Muscle layer of duodenum (tissue), 2 donors: ENCODE measurements at regions not wholly inside any gene's neighbourhood (a gene's known extent, or its start where the extent isn't known, plus 50 kb on each side); places are given as distances from the start of the nearest gene placed in this dataset.

Experiments
- H3K27ac ChIP-seq: one replicate; pipeline ENCODE4 v1.7.0; 2013; ENCODE audit warnings: mild to moderate bottlenecking, low read length
- H3K27me3 ChIP-seq: one replicate; pipeline ENCODE4 v1.7.0; 2013; ENCODE audit warnings: low read depth, mild to moderate bottlenecking, control low read depth, low read length
- H3K36me3 ChIP-seq, 2 donors: one replicate each; pipeline ENCODE4 v1.7.0; 2013; ENCODE audit warnings: low read length in 2 of 2, control low read depth in 1 of 2, mild to moderate bottlenecking in 1 of 2; ENCODE audit not compliant: insufficient read depth in 2 of 2, control insufficient read depth in 1 of 2
- H3K4me1 ChIP-seq, 2 donors: one replicate each; pipeline ENCODE4 v1.7.0; 2013; ENCODE audit warnings: low read length in 2 of 2, mild to moderate bottlenecking in 2 of 2, control low read depth in 1 of 2, moderate library complexity in 1 of 2; ENCODE audit not compliant: insufficient read depth in 2 of 2, control insufficient read depth in 1 of 2
- H3K4me3 ChIP-seq, 2 donors: one replicate each; pipeline ENCODE4 v1.7.0; 2013; ENCODE audit warnings: low read length in 2 of 2, low read depth in 1 of 2, mild to moderate bottlenecking in 1 of 2
- H3K9me3 ChIP-seq, 2 donors: one replicate each; pipeline ENCODE4 v1.7.0; 2013; ENCODE audit warnings: low read length in 2 of 2, control low read depth in 1 of 2, mild to moderate bottlenecking in 1 of 2; ENCODE audit not compliant: control insufficient read depth in 1 of 2
- donor health status: healthy.

DNA sequence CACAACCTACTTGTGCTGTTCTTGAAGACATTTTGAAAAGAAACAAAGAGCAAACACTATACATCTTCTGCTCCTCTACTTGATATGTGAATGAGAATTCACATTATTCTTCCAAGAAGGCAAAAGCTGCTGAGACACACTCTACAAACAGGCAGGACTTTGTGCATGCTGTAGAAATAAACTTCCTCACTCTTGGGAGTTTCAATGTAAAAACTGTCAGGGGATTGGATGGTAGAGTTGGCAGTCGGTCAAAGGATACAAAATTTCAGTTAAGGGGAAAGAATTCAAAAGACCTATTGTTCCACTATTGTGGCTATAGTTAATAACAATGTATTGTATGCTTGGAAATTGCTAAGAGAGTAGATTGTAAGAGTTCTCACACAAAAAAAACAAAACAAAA lies 196.3 kb downstream of the MC4R start:
- no peaks in the 10 kb centered on the region for H3K4me1 ChIP-seq
- no peaks in the 10 kb centered on the region for H3K9me3 ChIP-seq
- no peaks in the 10 kb centered on the region for H3K36me3 ChIP-seq
- H3K27me3 ChIP-seq = no peaks in the 10 kb centered on the region
- H3K4me3 ChIP-seq = no peak overlapping the region
- no peak overlapping the region for H3K27ac ChIP-seq

DNA sequence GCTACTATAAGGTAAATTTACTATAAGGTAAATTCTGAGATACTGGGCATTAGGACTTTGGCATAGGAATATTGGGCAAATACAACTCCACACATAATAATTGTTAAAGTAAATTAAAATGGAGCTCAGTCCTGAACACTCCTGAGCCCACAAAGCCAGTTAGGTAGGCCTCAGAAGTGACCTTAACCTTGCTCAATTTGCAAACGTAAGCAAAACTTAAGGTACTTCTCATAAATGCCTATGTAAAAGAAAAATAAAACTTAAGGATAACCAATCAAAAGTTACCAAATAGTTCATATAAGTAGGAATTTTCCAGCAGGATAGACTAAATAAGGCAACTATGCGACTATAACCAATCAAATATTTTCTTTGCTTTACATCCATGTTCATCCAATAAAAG lies 197.7 kb downstream of the MC4R start:
- Histone ChIP-seq H3K36me3 (no peaks in the 10 kb centered on the region), H3K9me3 (no peaks in the 10 kb centered on the region), H3K4me1 (no peaks in the 10 kb centered on the region), H3K27me3 (no peaks in the 10 kb centered on the region), H3K4me3 (no peak overlapping the region), H3K27ac (no peak overlapping the region)

DNA sequence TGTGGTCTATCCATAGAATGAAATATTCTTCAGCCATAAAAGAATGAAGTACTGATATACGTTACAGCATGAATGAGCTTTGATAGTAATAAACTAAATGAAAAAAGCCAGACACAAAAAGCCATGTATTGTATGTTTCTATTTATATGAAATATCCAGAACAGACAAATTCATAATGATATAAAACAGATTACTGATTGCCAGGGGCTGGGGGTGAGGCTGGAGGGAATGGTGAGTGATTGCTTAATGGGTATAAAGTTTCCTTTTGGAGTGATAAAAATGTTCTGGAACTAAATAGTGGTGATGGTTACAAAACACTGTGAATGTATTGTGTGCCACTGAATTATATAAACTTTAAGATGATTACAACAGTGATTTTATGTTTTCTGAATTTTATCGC lies 200.5 kb downstream of the MC4R start:
- Histone ChIP-seq H3K27ac (no peak overlapping the region), H3K9me3 (no peaks in the 10 kb centered on the region), H3K4me1 (no peaks in the 10 kb centered on the region), H3K36me3 (no peaks in the 10 kb centered on the region), H3K27me3 (no peaks in the 10 kb centered on the region), H3K4me3 (no peak overlapping the region)

DNA sequence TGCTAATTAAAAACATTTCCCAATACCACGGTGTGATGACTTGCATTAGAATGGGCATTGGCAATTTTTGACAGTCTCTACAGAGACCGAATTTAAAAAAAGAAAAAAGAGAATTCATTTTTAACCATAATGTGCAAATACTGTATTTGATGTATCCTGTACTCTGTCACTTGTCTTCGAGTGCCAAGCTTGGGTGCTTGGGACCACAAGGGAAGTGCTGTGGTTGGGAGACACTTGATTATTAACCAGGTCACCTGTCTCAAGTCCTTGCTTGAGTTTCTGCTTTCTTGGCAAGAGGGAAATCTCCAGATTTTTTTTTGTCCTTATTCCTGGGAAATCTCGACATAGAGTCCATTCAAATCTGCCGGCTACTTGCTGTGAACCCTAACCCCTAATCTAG lies 209.0 kb downstream of the MC4R start:
- Histone ChIP-seq H3K4me1 (no peaks in the 10 kb centered on the region), H3K9me3 (no peaks in the 10 kb centered on the region), H3K27ac (no peak overlapping the region), H3K4me3 (no peak overlapping the region), H3K36me3 (no peaks in the 10 kb centered on the region), H3K27me3 (no peaks in the 10 kb centered on the region)

DNA sequence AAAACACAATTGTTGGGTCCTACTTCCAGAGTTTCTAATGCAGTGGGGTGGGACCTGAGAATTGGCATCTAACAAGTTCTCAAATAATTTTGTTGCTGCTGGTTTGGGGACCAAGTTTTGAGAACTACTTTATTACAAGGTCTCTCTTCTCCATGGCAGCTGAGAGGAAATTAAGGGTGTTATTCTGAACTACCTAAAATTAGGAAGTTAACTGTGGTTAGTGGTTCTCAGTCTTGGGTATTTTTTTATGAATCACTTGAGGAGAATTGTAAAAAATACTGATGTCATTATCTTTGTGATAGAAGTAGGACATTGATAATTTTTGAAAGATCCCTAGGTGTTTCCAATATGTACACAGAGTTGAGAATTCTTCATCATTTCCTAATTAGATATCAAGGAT lies 210.2 kb downstream of the MC4R start:
- no peak overlapping the region for H3K4me3 ChIP-seq
- no peaks in the 10 kb centered on the region for H3K27me3 ChIP-seq
- no peaks in the 10 kb centered on the region for H3K9me3 ChIP-seq
- no peaks in the 10 kb centered on the region for H3K36me3 ChIP-seq
- H3K27ac ChIP-seq = no peak overlapping the region
- H3K4me1 ChIP-seq = no peaks in the 10 kb centered on the region

DNA sequence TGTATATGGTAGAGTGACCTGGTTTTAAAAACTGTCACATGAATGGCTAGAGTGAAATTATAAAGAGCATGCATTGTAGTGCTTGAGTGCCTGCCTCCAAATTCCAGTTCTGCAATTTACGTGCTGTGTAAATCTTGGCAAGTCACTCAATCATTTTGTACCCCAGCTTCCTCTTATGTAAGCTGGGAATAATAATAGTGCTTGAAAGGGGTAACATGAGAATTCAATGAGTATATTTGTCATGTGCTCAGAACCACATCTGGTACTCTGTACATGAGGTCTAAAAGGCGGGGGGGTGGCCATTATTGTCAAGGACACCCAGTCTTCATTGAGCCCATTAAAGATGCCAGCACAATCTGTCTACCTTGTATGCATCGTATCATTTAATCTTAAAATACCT lies 214.8 kb downstream of the MC4R start:
- no peaks in the 10 kb centered on the region for H3K4me1 ChIP-seq
- H3K4me3 ChIP-seq = no peak overlapping the region
- H3K36me3 ChIP-seq = no peaks in the 10 kb centered on the region
- no peak overlapping the region for H3K27ac ChIP-seq
- no peaks in the 10 kb centered on the region for H3K9me3 ChIP-seq
- H3K27me3 ChIP-seq = no peaks in the 10 kb centered on the region

- Histone ChIP-seq H3K36me3 (no peaks in the 10 kb centered on the region), H3K27me3 (no peaks in the 10 kb centered on the region), H3K27ac (no peak overlapping the region), H3K4me3 (no peak overlapping the region), H3K9me3 (no peaks in the 10 kb centered on the region), H3K4me1 (no peaks in the 10 kb centered on the region)
Measured at GRCh38 chr18:60153376-60153775, 219.2 kb downstream of the MC4R start.

- H3K27ac ChIP-seq = no peak overlapping the region
- no peaks in the 10 kb centered on the region for H3K36me3 ChIP-seq
- H3K4me1 ChIP-seq = no peaks in the 10 kb centered on the region
- H3K4me3 ChIP-seq = no peak overlapping the region
- no peaks in the 10 kb centered on the region for H3K27me3 ChIP-seq
- no peaks in the 10 kb centered on the region for H3K9me3 ChIP-seq
Measured at GRCh38 chr18:60149316-60149715, 223.3 kb downstream of the MC4R start.

DNA sequence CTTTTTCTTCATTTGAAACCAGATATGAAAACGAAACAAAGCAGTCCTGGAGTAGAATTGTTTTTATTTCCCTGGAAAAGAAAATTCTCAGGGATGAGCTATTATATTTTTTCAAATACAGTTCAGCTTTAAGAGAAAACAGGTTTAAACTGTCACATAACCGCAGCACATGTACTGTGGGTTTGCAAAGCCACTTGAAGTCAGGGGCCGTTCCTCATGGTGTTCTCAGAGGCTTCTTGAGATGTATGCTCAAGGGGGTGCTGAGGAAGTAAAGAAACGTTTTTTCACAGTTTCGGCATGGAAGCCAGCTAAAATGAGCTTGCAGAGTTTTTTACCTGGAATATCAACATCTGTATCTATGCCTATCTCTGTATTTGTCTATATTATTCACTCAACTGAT lies 225.3 kb downstream of the MC4R start:
- H3K36me3 ChIP-seq = no peaks in the 10 kb centered on the region
- no peak overlapping the region for H3K4me3 ChIP-seq
- H3K9me3 ChIP-seq = no peaks in the 10 kb centered on the region
- H3K4me1 ChIP-seq = no peaks in the 10 kb centered on the region
- no peak overlapping the region for H3K27ac ChIP-seq
- H3K27me3 ChIP-seq = no peaks in the 10 kb centered on the region

- no peaks in the 10 kb centered on the region for H3K27me3 ChIP-seq
- no peaks in the 10 kb centered on the region for H3K4me1 ChIP-seq
- H3K9me3 ChIP-seq = no peaks in the 10 kb centered on the region
- H3K27ac ChIP-seq = no peak overlapping the region
- no peaks in the 10 kb centered on the region for H3K36me3 ChIP-seq
- H3K4me3 ChIP-seq = no peak overlapping the region
Measured at GRCh38 chr18:60146220-60146960, 226.2 kb downstream of the MC4R start.

- H3K36me3 ChIP-seq = no peaks in the 10 kb centered on the region
- no peak overlapping the region for H3K4me3 ChIP-seq
- H3K4me1 ChIP-seq = no peaks in the 10 kb centered on the region
- H3K27me3 ChIP-seq = no peaks in the 10 kb centered on the region
- no peaks in the 10 kb centered on the region for H3K9me3 ChIP-seq
- no peak overlapping the region for H3K27ac ChIP-seq
Measured at GRCh38 chr18:60145776-60146175, 226.8 kb downstream of the MC4R start.

DNA sequence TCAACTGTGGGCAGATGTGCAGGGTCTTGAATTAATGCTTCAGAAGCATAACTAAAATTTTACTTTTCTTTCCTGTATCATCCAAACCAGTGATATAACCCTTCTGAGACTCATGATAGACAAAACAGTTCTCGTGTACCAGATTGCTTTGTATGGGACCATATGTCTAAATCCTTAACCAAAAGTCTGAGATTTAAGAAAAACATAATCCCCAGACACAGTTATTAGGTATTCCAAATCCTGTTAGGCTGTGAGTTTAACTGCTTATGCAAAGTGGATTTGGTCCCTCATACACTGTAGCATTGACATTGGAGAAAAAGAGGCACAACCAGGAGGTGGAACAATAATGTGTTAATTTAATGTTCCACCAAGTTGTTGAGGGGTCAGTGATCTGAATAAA lies 235.0 kb downstream of the PMAIP1 start:
- H3K4me1 ChIP-seq = no peaks in the 10 kb centered on the region
- H3K4me3 ChIP-seq = no peak overlapping the region
- H3K27ac ChIP-seq = no peak overlapping the region
- H3K9me3 ChIP-seq = no peaks in the 10 kb centered on the region
- H3K27me3 ChIP-seq = no peaks in the 10 kb centered on the region
- H3K36me3 ChIP-seq = no peaks in the 10 kb centered on the region
